ENCODE measurements at regions not wholly inside any gene's neighbourhood (a gene's known extent, or its start where the extent isn't known, plus 50 kb on each side); places are given as distances from the start of the nearest gene placed in this dataset.
A peak's percentile ranks its signal among the peaks of the same experiment; 100 is the strongest.

- no peak for DNase-seq (ENCODE audit: low spot score)
- H3K36me3 Mint-ChIP-seq (ENCODE audit: low read depth), result no peaks in the 10 kb centered on the region
- H3K9me3 Mint-ChIP-seq (ENCODE audit: low read depth), result peaks cover 2% of the 10 kb centered on the region
- H3K4me3 Mint-ChIP-seq (ENCODE audit: unreplicated experiment), result no peak overlapping the region
- no peak overlapping the region for H3K27ac Mint-ChIP-seq (ENCODE audit: unreplicated experiment)
- TF ChIP-seq, protein P1, sequence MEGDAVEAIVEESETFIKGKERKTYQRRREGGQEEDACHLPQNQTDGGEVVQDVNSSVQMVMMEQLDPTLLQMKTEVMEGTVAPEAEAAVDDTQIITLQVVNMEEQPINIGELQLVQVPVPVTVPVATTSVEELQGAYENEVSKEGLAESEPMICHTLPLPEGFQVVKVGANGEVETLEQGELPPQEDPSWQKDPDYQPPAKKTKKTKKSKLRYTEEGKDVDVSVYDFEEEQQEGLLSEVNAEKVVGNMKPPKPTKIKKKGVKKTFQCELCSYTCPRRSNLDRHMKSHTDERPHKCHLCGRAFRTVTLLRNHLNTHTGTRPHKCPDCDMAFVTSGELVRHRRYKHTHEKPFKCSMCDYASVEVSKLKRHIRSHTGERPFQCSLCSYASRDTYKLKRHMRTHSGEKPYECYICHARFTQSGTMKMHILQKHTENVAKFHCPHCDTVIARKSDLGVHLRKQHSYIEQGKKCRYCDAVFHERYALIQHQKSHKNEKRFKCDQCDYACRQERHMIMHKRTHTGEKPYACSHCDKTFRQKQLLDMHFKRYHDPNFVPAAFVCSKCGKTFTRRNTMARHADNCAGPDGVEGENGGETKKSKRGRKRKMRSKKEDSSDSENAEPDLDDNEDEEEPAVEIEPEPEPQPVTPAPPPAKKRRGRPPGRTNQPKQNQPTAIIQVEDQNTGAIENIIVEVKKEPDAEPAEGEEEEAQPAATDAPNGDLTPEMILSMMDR (IDR thresholded peaks at IDR 0.05), result no peak
- no peaks in the 10 kb centered on the region for H3K4me1 Mint-ChIP-seq (ENCODE audit: low read depth)
- H3K27me3 Mint-ChIP-seq (ENCODE audit: low read depth), result peaks cover 2% of the 10 kb centered on the region
These were observed 373.8 kb upstream of the ARGLU1 start for GRCh38 chr13:106941779-106942178.

DNA sequence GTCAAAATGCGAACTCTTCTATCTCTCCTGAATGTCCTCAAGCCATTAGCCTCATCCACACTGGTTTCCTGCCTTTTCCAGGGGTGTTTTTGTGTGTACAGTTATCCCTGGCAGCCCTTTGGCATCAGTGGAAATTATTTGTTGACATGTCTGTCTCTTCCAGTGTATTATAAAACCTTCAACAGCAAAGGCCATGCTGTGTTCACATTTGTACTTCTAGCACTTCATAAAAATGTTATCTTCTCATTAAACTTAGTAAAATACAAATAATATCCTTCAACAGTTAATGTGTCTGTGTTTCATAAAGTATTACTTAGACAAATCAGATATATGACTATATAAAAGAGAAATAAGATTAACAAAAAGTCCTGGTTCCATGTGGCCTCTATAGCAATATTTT, 359.5 kb upstream of the ARGLU1 start:
- no peak overlapping the region for H3K4me3 Mint-ChIP-seq (ENCODE audit: unreplicated experiment)
- TF ChIP-seq, protein P1 (IDR thresholded peaks at IDR 0.05), result no peak
- no peaks in the 10 kb centered on the region for H3K4me1 Mint-ChIP-seq (ENCODE audit: low read depth)
- no peak for DNase-seq (ENCODE audit: low spot score)
- H3K36me3 Mint-ChIP-seq (ENCODE audit: low read depth), result peaks cover under 1% of the 10 kb centered on the region
- H3K9me3 Mint-ChIP-seq (ENCODE audit: low read depth), result peaks cover 2% of the 10 kb centered on the region
- no peak overlapping the region for H3K27ac Mint-ChIP-seq (ENCODE audit: unreplicated experiment)
- peaks cover 4% of the 10 kb centered on the region for H3K27me3 Mint-ChIP-seq (ENCODE audit: low read depth)

GRCh38 chr13:106922384-106922783, 354.4 kb upstream of the ARGLU1 start:
- H3K9me3 Mint-ChIP-seq (ENCODE audit: low read depth), result no peaks in the 10 kb centered on the region
- TF ChIP-seq, protein P1 (IDR thresholded peaks at IDR 0.05), result peak; percentile 19
- H3K4me3 Mint-ChIP-seq (ENCODE audit: unreplicated experiment), result no peak overlapping the region
- no peak for DNase-seq (ENCODE audit: low spot score)
- peaks cover 4% of the 10 kb centered on the region for H3K27me3 Mint-ChIP-seq (ENCODE audit: low read depth)
- H3K27ac Mint-ChIP-seq (ENCODE audit: unreplicated experiment), result no peak overlapping the region
- H3K4me1 Mint-ChIP-seq (ENCODE audit: low read depth), result peaks cover 16% of the 10 kb centered on the region
- no peaks in the 10 kb centered on the region for H3K36me3 Mint-ChIP-seq (ENCODE audit: low read depth)

- Mint-ChIP-seq H3K4me3 (ENCODE audit: unreplicated experiment) (peak overlapping the region; percentile 29), H3K4me1 (ENCODE audit: low read depth) (peaks cover 16% of the 10 kb centered on the region)
- DNase-seq (ENCODE audit: low spot score), result no peak
These were observed 351.7 kb upstream of the ARGLU1 start for GRCh38 chr13:106919638-106920037.

DNA sequence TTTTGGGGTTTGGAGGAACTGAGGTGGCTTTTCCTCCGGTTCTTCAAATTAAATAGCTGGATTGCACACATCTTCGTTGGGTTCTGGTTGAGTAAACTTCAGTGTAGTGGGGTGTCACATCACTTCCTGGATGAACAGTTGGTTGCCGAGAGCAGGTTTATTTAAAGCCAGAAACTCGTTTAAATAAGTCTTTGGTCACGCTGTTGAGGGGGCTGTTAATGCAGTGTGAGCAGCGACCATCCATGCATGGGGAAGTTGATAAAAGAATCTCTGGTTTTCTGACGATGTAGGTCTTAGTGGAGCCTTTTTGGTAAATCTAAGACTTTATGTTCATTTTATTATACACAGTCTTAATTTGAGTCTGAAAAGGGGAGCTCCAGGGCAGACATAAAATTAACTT, 351.2 kb upstream of the ARGLU1 start:
- H3K27me3 Mint-ChIP-seq (ENCODE audit: low read depth), result peaks cover 4% of the 10 kb centered on the region
- no peak for DNase-seq (ENCODE audit: low spot score)
- H3K27ac Mint-ChIP-seq (ENCODE audit: unreplicated experiment), result peak overlapping the region; percentile 68
- TF ChIP-seq, protein P1 (IDR thresholded peaks at IDR 0.05), result no peak
- H3K4me3 Mint-ChIP-seq (ENCODE audit: unreplicated experiment), result peak overlapping the region; percentile 4
- H3K36me3 Mint-ChIP-seq (ENCODE audit: low read depth), result no peaks in the 10 kb centered on the region
- H3K9me3 Mint-ChIP-seq (ENCODE audit: low read depth), result no peaks in the 10 kb centered on the region
- H3K4me1 Mint-ChIP-seq (ENCODE audit: low read depth), result peaks cover 16% of the 10 kb centered on the region

More at GRCh38 chr13:106919638-106920037, 351.7 kb upstream of the ARGLU1 start:
- H3K27ac Mint-ChIP-seq (ENCODE audit: unreplicated experiment), result peak overlapping the region; percentile 68
- H3K27me3 Mint-ChIP-seq (ENCODE audit: low read depth), result peaks cover 2% of the 10 kb centered on the region
- no peaks in the 10 kb centered on the region for H3K36me3 Mint-ChIP-seq (ENCODE audit: low read depth)
- TF ChIP-seq, protein P1 (IDR thresholded peaks at IDR 0.05), result no peak
- no peaks in the 10 kb centered on the region for H3K9me3 Mint-ChIP-seq (ENCODE audit: low read depth)

All from chondrocyte (in vitro differentiated cells).